Liver (tissue), 8 donors: ENCODE measurements at regions not wholly inside any gene's neighbourhood (a gene's known extent, or its start where the extent isn't known, plus 50 kb on each side); places are given as distances from the start of the nearest gene placed in this dataset.

Experiments
- DNase-seq: peaks from one replicate; pipeline ENCODE4 v3.0.0-alpha.2; 2017; ENCODE audit warnings: low spot score
- H3K27ac ChIP-seq, 2 donors: one replicate each; pipeline ENCODE4 v1.7.0; 2013; ENCODE audit warnings: inconsistent platforms in 2 of 2, low read length in 2 of 2, control low read depth in 1 of 2, low read depth in 1 of 2, mild to moderate bottlenecking in 1 of 2
- H3K27me3 ChIP-seq, 4 donors: one replicate each; pipeline versions ENCODE4 v1.6.1 to v1.7.0; 2013; ENCODE audit warnings: low read length in 3 of 4, inconsistent platforms in 1 of 4, mild to moderate bottlenecking in 1 of 4, moderate library complexity in 1 of 4; ENCODE audit not compliant: control insufficient read depth in 4 of 4, insufficient read depth in 4 of 4
- H3K36me3 ChIP-seq, 4 donors: one replicate each; pipeline versions ENCODE4 v1.6.1 to v1.7.0; 2013; ENCODE audit warnings: low read length in 3 of 4, mild to moderate bottlenecking in 3 of 4, low read depth in 1 of 4, moderate library complexity in 1 of 4; ENCODE audit not compliant: control insufficient read depth in 4 of 4, insufficient read depth in 3 of 4
- H3K4me1 ChIP-seq, 4 donors: one replicate each; pipeline versions ENCODE4 v1.6.1 to v1.7.0; 2013; ENCODE audit warnings: low read length in 3 of 4, mild to moderate bottlenecking in 3 of 4, moderate library complexity in 1 of 4; ENCODE audit not compliant: control insufficient read depth in 4 of 4, insufficient read depth in 4 of 4
- H3K4me3 ChIP-seq, 3 donors: one replicate each; pipeline versions ENCODE4 v1.6.1 to v1.7.0; 2013; ENCODE audit warnings: low read length in 3 of 3, control low read depth in 1 of 3, low read depth in 1 of 3, mild to moderate bottlenecking in 1 of 3
- H3K9ac ChIP-seq, 2 donors: one replicate each; pipeline ENCODE4 v1.7.0; 2013; ENCODE audit warnings: low read length in 2 of 2, mild to moderate bottlenecking in 2 of 2, moderate library complexity in 2 of 2, control low read depth in 1 of 2, low read depth in 1 of 2
- H3K9me3 ChIP-seq, 4 donors: one replicate each; pipeline versions ENCODE4 v1.6.1 to v1.7.0; 2013; ENCODE audit warnings: low read length in 3 of 4; ENCODE audit not compliant: control insufficient read depth in 4 of 4
- EGR1 ChIP-seq, 2 donors: IDR thresholded peaks; 2 replicates each; pipeline ENCODE4 v1.6.1; 2016 to 2018; ENCODE audit warnings: antibody characterized with exemption in 2 of 2, low read depth in 2 of 2
- FOXA2 ChIP-seq: IDR thresholded peaks from 2 replicates; pipeline ENCODE4 v1.6.1; 2016; ENCODE audit warnings: antibody characterized with exemption
- GABPA ChIP-seq, 2 donors: IDR thresholded peaks in 1 of 2; conservative IDR thresholded peaks in 1 of 2; 2 replicates each; pipeline ENCODE4 v1.6.1; 2016; ENCODE audit warnings: antibody characterized with exemption in 2 of 2, mild to moderate bottlenecking in 1 of 2, moderate library complexity in 1 of 2
- HNF4A ChIP-seq, 2 donors: conservative IDR thresholded peaks; 2 replicates each; pipeline ENCODE4 v1.6.1; 2016; ENCODE audit warnings: antibody characterized with exemption in 2 of 2, mild to moderate bottlenecking in 2 of 2
- HNF4G ChIP-seq: IDR thresholded peaks from 2 replicates; pipeline ENCODE4 v1.6.1; 2016; ENCODE audit warnings: antibody characterized with exemption
- NR2F2 ChIP-seq: IDR thresholded peaks from 2 replicates; pipeline ENCODE4 v1.6.1; 2016; ENCODE audit warnings: antibody characterized with exemption
- RAD21 ChIP-seq, 2 donors: IDR thresholded peaks; 2 replicates each; pipeline ENCODE4 v1.6.1; 2016; ENCODE audit warnings: antibody characterized with exemption in 2 of 2, mild to moderate bottlenecking in 2 of 2
- RXRA ChIP-seq, 2 donors: IDR thresholded peaks; 2 replicates each; pipeline ENCODE4 v1.6.1; 2017 to 2018; ENCODE audit warnings: antibody characterized with exemption in 2 of 2, mild to moderate bottlenecking in 1 of 2
- TAF1 ChIP-seq: conservative IDR thresholded peaks from 2 replicates; pipeline ENCODE4 v1.6.1; 2016; ENCODE audit warnings: antibody characterized with exemption, mild to moderate bottlenecking
- YY1 ChIP-seq: IDR thresholded peaks from 2 replicates; pipeline ENCODE4 v1.6.1; 2016; ENCODE audit warnings: antibody characterized with exemption, mild to moderate bottlenecking
- WGBS: extraction: QIAGEN DNeasy Blood & Tissue Kit; methylation state at CpG from one replicate; pipeline ENCODE4 v1.1.7; 2013; 5-methylcytosine and 5-hydroxymethylcytosine counted together
- TF ChIP-seq, protein P1 (sequence below): IDR thresholded peaks from 2 replicates; pipeline ENCODE4 v1.6.1; 2016; ENCODE audit warnings: antibody characterized with exemption, mild to moderate bottlenecking
- TF ChIP-seq, protein P2 (sequence below): IDR thresholded peaks from 2 replicates; pipeline ENCODE4 v1.6.1; 2016; ENCODE audit warnings: antibody characterized with exemption
- TF ChIP-seq, protein P3 (sequence below): IDR thresholded peaks from 2 replicates; pipeline ENCODE4 v1.6.1; 2016; ENCODE audit warnings: antibody characterized with exemption
- TF ChIP-seq, protein P4 (sequence below): fragments of 150-350 bp; IDR thresholded peaks from 2 replicates; pipeline ENCODE4 v1.5.1; 2017; ENCODE audit warnings: improper control_type of control experiment, low read depth, low read length; ENCODE audit not compliant: missing input control
- donor health status: healthy.
- donor health status: healthy.
- donor health status: healthy.
- donor health status: healthy.
- donor health status: healthy.

DNA sequence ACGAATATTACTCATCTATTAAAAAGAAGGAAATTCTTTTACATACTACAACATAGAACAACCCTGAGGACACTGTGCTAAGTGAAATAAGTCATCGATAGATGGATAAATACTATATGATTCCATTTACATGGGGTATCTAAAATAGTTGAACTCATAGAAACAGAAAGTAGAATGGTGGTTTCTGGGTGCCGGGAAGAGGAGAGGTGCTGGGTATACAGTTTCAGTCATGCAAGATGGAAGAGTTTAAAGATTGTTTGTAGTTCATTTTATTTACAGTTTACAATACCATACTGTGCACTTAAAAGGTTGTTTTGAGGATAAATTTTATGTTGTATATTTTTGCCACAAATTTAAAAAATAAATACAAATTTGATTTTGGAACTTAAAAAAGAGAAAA lies 267.5 kb upstream of the ITGA1 start:
- DNase-seq, result no peak
- H3K27me3 ChIP-seq, result no peaks in the 10 kb centered on the region
- no peak overlapping the region for H3K9ac ChIP-seq
- TF ChIP-seq, protein P1, sequence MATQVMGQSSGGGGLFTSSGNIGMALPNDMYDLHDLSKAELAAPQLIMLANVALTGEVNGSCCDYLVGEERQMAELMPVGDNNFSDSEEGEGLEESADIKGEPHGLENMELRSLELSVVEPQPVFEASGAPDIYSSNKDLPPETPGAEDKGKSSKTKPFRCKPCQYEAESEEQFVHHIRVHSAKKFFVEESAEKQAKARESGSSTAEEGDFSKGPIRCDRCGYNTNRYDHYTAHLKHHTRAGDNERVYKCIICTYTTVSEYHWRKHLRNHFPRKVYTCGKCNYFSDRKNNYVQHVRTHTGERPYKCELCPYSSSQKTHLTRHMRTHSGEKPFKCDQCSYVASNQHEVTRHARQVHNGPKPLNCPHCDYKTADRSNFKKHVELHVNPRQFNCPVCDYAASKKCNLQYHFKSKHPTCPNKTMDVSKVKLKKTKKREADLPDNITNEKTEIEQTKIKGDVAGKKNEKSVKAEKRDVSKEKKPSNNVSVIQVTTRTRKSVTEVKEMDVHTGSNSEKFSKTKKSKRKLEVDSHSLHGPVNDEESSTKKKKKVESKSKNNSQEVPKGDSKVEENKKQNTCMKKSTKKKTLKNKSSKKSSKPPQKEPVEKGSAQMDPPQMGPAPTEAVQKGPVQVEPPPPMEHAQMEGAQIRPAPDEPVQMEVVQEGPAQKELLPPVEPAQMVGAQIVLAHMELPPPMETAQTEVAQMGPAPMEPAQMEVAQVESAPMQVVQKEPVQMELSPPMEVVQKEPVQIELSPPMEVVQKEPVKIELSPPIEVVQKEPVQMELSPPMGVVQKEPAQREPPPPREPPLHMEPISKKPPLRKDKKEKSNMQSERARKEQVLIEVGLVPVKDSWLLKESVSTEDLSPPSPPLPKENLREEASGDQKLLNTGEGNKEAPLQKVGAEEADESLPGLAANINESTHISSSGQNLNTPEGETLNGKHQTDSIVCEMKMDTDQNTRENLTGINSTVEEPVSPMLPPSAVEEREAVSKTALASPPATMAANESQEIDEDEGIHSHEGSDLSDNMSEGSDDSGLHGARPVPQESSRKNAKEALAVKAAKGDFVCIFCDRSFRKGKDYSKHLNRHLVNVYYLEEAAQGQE, result no peak
- no peak for TF ChIP-seq RXRA (IDR thresholded peaks at IDR 0.05)
- no peak for TF ChIP-seq FOXA2
- TF ChIP-seq HNF4G, result no peak
- no peak for TF ChIP-seq NR2F2
- TF ChIP-seq, protein P2, sequence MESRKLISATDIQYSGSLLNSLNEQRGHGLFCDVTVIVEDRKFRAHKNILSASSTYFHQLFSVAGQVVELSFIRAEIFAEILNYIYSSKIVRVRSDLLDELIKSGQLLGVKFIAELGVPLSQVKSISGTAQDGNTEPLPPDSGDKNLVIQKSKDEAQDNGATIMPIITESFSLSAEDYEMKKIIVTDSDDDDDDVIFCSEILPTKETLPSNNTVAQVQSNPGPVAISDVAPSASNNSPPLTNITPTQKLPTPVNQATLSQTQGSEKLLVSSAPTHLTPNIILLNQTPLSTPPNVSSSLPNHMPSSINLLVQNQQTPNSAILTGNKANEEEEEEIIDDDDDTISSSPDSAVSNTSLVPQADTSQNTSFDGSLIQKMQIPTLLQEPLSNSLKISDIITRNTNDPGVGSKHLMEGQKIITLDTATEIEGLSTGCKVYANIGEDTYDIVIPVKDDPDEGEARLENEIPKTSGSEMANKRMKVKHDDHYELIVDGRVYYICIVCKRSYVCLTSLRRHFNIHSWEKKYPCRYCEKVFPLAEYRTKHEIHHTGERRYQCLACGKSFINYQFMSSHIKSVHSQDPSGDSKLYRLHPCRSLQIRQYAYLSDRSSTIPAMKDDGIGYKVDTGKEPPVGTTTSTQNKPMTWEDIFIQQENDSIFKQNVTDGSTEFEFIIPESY, result no peak
- no peak for TF ChIP-seq RAD21 (IDR thresholded peaks at IDR 0.05)
- TF ChIP-seq GABPA (IDR thresholded peaks at IDR 0.05 in 1 of 2, conservative IDR thresholded peaks at IDR 0.05 in 1 of 2), result no peak
- TF ChIP-seq YY1, result no peak
- TF ChIP-seq, protein P3, sequence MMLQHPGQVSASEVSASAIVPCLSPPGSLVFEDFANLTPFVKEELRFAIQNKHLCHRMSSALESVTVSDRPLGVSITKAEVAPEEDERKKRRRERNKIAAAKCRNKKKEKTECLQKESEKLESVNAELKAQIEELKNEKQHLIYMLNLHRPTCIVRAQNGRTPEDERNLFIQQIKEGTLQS, result no peak
- 78% methylated on average over 3 of the region's 3 CpGs for WGBS
- no peaks in the 10 kb centered on the region for H3K36me3 ChIP-seq
- H3K4me1 ChIP-seq, result no peaks in the 10 kb centered on the region
- H3K27ac ChIP-seq, result no peak overlapping the region
- H3K4me3 ChIP-seq, result no peak overlapping the region
- H3K9me3 ChIP-seq, result peaks cover 0 to 2% (median 0%) of the 10 kb centered on the region in 4 donors

DNA sequence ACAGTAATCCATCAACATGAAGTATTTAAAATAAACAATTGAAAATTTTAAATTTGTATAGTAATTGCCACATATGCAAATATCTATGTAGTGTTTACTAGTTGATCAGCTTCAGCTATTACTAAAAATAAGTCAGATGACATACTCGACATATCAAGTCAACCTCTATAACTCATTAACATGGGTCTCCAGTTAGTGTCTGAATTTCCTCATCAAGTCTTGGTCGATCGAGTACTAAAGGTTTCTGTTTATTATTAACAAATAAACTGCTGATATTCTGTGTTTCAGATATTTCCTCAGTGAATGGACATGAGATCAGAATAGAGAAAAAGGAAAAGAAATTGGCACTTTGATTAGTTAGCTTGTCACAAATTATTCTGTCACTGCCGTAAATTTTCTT lies 266.5 kb upstream of the ITGA1 start:
- Histone ChIP-seq H3K27me3 (no peaks in the 10 kb centered on the region), H3K4me1 (no peaks in the 10 kb centered on the region), H3K9me3 (peaks cover 0 to 2% (median 0%) of the 10 kb centered on the region in 4 donors), H3K9ac (no peak overlapping the region), H3K27ac (no peak overlapping the region), H3K36me3 (no peaks in the 10 kb centered on the region), H3K4me3 (no peak overlapping the region)
- WGBS, result 73% methylated on average over 4 of the region's 4 CpGs
- DNase-seq, result no peak
- TF ChIP-seq HNF4G (no peak), GABPA (IDR thresholded peaks at IDR 0.05 in 1 of 2, conservative IDR thresholded peaks at IDR 0.05 in 1 of 2) (no peak), TAF1 (no peak), YY1 (no peak)

DNA sequence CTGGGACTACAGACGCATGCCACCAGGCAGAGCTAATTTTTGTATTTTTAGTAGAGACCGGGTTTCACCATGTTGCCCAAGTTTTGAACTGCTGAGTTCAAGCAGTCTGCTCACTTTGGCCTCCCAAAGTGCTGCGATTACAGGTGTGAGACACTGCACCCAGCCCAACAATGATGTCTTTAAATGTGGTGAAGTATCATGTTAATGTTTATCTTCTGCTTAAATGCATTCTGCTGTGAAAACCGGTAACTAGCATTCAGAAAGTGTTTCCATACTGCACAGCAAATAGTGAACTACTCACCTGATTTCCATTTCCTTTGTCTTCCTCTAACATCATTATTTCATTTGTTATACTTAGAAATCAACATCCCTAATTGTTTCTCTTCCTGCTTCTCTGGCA lies 264.0 kb upstream of the ITGA1 start:
- TF ChIP-seq NR2F2, result no peak
- no peak for TF ChIP-seq HNF4A (conservative IDR thresholded peaks at IDR 0.05)
- no peak for TF ChIP-seq FOXA2
- TF ChIP-seq, protein P3, result no peak
- TF ChIP-seq, protein P4, sequence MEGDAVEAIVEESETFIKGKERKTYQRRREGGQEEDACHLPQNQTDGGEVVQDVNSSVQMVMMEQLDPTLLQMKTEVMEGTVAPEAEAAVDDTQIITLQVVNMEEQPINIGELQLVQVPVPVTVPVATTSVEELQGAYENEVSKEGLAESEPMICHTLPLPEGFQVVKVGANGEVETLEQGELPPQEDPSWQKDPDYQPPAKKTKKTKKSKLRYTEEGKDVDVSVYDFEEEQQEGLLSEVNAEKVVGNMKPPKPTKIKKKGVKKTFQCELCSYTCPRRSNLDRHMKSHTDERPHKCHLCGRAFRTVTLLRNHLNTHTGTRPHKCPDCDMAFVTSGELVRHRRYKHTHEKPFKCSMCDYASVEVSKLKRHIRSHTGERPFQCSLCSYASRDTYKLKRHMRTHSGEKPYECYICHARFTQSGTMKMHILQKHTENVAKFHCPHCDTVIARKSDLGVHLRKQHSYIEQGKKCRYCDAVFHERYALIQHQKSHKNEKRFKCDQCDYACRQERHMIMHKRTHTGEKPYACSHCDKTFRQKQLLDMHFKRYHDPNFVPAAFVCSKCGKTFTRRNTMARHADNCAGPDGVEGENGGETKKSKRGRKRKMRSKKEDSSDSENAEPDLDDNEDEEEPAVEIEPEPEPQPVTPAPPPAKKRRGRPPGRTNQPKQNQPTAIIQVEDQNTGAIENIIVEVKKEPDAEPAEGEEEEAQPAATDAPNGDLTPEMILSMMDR, result no peak
- TF ChIP-seq EGR1 (IDR thresholded peaks at IDR 0.05; ENCODE audit: low read depth in 2 of 2), result no peak
- no peak for TF ChIP-seq RAD21 (IDR thresholded peaks at IDR 0.05)
- TF ChIP-seq TAF1, result no peak
- DNase-seq, result no peak
- 69% methylated on average over 4 of the region's 4 CpGs for WGBS
- Histone ChIP-seq H3K27me3 (no peaks in the 10 kb centered on the region), H3K27ac (no peak overlapping the region), H3K9ac (no peak overlapping the region), H3K4me3 (no peak overlapping the region), H3K36me3 (no peaks in the 10 kb centered on the region), H3K4me1 (no peaks in the 10 kb centered on the region), H3K9me3 (no peaks in the 10 kb centered on the region)
